NB4 (cell line): ENCODE measurements at regions not wholly inside any gene's neighbourhood (a gene's known extent, or its start where the extent isn't known, plus 50 kb on each side); places are given as distances from the start of the nearest gene placed in this dataset.

Experiments
- MAX ChIP-seq: IDR thresholded peaks from 2 replicates; pipeline ENCODE4 v1.6.1; 2011; ENCODE audit warnings: low read depth, low read length
- MYC ChIP-seq: IDR thresholded peaks from 2 replicates; pipeline ENCODE4 v1.6.1; 2011; ENCODE audit warnings: low read depth, low read length
- POLR2A ChIP-seq: IDR thresholded peaks from 2 replicates; pipeline ENCODE4 v1.6.1; 2011; ENCODE audit warnings: mild to moderate bottlenecking; ENCODE audit not compliant: insufficient read length; ENCODE audit errors: extremely low read depth
- TF ChIP-seq, protein P1 (sequence below): IDR thresholded peaks from one replicate; pipeline ENCODE4 v1.5.1; 2012; ENCODE audit warnings: low read depth, low read length

DNA sequence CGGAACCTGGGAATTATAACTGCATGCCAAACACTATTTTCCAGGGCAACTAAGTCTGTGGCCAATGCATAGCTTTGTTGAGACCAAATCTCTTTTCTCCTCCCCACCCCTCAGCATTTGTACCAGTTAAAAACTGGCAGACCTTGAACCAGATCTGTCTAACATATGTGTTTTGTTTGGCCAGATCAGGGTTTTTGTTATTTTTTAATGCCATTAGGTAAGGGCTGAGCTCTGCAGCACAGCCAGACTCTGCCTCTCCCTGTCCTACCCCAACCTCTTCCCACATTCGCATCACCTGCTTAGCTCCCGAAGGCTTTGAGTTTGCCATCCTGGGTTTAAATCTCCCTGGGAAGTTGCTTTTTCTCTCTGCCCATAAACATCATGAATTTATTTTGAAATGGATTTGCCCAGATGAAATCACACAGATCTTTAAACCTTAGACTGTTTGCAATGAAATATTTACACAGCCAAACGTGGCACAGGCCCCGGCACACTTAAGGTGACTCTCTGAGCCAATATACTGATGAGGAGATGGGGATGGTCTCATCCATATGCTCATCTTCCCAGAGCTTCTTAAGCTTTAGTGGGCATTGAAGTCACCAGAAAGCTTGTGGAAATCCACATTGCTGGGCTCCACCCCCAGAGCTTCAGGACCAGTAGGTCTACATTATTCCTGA lies 54.0 kb upstream of the ALDH1B1 start:
- TF ChIP-seq, protein P1, sequence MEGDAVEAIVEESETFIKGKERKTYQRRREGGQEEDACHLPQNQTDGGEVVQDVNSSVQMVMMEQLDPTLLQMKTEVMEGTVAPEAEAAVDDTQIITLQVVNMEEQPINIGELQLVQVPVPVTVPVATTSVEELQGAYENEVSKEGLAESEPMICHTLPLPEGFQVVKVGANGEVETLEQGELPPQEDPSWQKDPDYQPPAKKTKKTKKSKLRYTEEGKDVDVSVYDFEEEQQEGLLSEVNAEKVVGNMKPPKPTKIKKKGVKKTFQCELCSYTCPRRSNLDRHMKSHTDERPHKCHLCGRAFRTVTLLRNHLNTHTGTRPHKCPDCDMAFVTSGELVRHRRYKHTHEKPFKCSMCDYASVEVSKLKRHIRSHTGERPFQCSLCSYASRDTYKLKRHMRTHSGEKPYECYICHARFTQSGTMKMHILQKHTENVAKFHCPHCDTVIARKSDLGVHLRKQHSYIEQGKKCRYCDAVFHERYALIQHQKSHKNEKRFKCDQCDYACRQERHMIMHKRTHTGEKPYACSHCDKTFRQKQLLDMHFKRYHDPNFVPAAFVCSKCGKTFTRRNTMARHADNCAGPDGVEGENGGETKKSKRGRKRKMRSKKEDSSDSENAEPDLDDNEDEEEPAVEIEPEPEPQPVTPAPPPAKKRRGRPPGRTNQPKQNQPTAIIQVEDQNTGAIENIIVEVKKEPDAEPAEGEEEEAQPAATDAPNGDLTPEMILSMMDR: no peak
- TF ChIP-seq POLR2A (no peak), MAX (no peak), MYC (no peak)
